ENCODE measurements at regions not wholly inside any gene's neighbourhood (a gene's known extent, or its start where the extent isn't known, plus 50 kb on each side); places are given as distances from the start of the nearest gene placed in this dataset.
A peak's percentile ranks its signal among the peaks of the same experiment; 100 is the strongest.

- H3K36me3 ChIP-seq (ENCODE audit: insufficient read depth, low read length), result no peaks in the 10 kb centered on the region
- DNase-seq (no peak), ATAC-seq (ENCODE audit: insufficient read depth, low read depth) (no peak)
- no peak overlapping the region for H3K4me3 ChIP-seq (ENCODE audit: low read depth in 1 of 2, low read length in 2 of 2)
- H2AFZ ChIP-seq (ENCODE audit: low read depth, low read length), result no peak overlapping the region
- H3K9ac ChIP-seq (ENCODE audit: low read depth, low read length), result no peak overlapping the region
- H4K20me1 ChIP-seq (ENCODE audit: insufficient read depth, low read length), result no peaks in the 10 kb centered on the region
- no peaks in the 10 kb centered on the region for H3K27me3 ChIP-seq (ENCODE audit: insufficient read depth, low read length, poor library complexity)
- no peak for TF ChIP-seq EZH2 (IDR thresholded peaks at IDR 0.05; ENCODE audit: borderline replicate concordance, low read depth, low read length, severe bottlenecking)
- TF ChIP-seq, protein P1, sequence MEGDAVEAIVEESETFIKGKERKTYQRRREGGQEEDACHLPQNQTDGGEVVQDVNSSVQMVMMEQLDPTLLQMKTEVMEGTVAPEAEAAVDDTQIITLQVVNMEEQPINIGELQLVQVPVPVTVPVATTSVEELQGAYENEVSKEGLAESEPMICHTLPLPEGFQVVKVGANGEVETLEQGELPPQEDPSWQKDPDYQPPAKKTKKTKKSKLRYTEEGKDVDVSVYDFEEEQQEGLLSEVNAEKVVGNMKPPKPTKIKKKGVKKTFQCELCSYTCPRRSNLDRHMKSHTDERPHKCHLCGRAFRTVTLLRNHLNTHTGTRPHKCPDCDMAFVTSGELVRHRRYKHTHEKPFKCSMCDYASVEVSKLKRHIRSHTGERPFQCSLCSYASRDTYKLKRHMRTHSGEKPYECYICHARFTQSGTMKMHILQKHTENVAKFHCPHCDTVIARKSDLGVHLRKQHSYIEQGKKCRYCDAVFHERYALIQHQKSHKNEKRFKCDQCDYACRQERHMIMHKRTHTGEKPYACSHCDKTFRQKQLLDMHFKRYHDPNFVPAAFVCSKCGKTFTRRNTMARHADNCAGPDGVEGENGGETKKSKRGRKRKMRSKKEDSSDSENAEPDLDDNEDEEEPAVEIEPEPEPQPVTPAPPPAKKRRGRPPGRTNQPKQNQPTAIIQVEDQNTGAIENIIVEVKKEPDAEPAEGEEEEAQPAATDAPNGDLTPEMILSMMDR (IDR thresholded peaks at IDR 0.05; ENCODE audit: borderline replicate concordance, extremely low read depth, low read length, poor library complexity, severe bottlenecking), result no peak
- no peaks in the 10 kb centered on the region for H3K4me1 ChIP-seq (ENCODE audit: insufficient read depth, low read length)
- no peaks in the 10 kb centered on the region for H3K9me3 ChIP-seq (ENCODE audit: insufficient read depth, low read length, severe bottlenecking)
- H3K27ac ChIP-seq (ENCODE audit: low read length), result no peak overlapping the region
- H3K79me2 ChIP-seq (ENCODE audit: insufficient read depth, low read length), result no peaks in the 10 kb centered on the region
- no peak overlapping the region for H3K4me2 ChIP-seq (ENCODE audit: insufficient read depth, low read length)
Measured at GRCh38 chr4:141340458-141340857, 119.8 kb downstream of the ZNF330 start.

DNA sequence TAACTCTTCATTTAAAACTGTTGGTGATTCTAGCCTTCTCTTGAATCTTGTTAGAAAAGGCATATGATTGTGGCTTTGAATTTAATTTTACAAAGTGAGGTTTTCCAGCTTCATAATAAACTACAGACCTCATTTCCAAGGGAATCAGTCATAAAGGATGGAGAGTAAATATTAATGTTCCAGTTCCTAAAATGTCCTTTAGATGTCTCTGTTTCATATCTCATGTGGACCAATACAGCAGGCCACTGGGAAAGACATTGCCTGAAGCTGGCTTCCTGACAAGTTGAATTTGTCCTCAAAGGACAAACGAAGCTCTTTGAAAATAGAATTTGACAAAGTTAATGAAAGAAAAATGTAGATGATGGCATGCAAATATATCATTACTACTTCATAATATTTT, 125.4 kb downstream of the ZNF330 start:
- no peak overlapping the region for H3K9ac ChIP-seq (ENCODE audit: low read depth, low read length)
- H3K4me3 ChIP-seq (ENCODE audit: low read depth in 1 of 2, low read length in 2 of 2), result no peak overlapping the region
- TF ChIP-seq, protein P1 (IDR thresholded peaks at IDR 0.05; ENCODE audit: borderline replicate concordance, extremely low read depth, low read length, poor library complexity, severe bottlenecking), result peak; percentile 60
- TF ChIP-seq EZH2 (IDR thresholded peaks at IDR 0.05; ENCODE audit: borderline replicate concordance, low read depth, low read length, severe bottlenecking), result no peak
- H3K4me1 ChIP-seq (ENCODE audit: insufficient read depth, low read length), result no peaks in the 10 kb centered on the region
- no peak for DNase-seq
- H3K27ac ChIP-seq (ENCODE audit: low read length), result no peak overlapping the region
- peak; percentile 53; the same call in 1 of the 3 replicates for ATAC-seq (ENCODE audit: insufficient read depth, low read depth)
- no peak overlapping the region for H3K4me2 ChIP-seq (ENCODE audit: insufficient read depth, low read length)
- H4K20me1 ChIP-seq (ENCODE audit: insufficient read depth, low read length), result no peaks in the 10 kb centered on the region
- H3K9me3 ChIP-seq (ENCODE audit: insufficient read depth, low read length, severe bottlenecking), result no peaks in the 10 kb centered on the region
- H3K79me2 ChIP-seq (ENCODE audit: insufficient read depth, low read length), result no peaks in the 10 kb centered on the region
- no peaks in the 10 kb centered on the region for H3K27me3 ChIP-seq (ENCODE audit: insufficient read depth, low read length, poor library complexity)
- no peak overlapping the region for H2AFZ ChIP-seq (ENCODE audit: low read depth, low read length)
- H3K36me3 ChIP-seq (ENCODE audit: insufficient read depth, low read length), result no peaks in the 10 kb centered on the region

GRCh38 chr4:141347684-141348083, 127.0 kb downstream of the ZNF330 start:
- ATAC-seq (ENCODE audit: insufficient read depth, low read depth) (no peak), DNase-seq (no peak)

More at GRCh38 chr4:141347684-141348083, 127.0 kb downstream of the ZNF330 start:
- Histone ChIP-seq H3K27ac (ENCODE audit: low read length) (no peak overlapping the region), H2AFZ (ENCODE audit: low read depth, low read length) (no peak overlapping the region), H3K9ac (ENCODE audit: low read depth, low read length) (no peak overlapping the region), H4K20me1 (ENCODE audit: insufficient read depth, low read length) (no peaks in the 10 kb centered on the region), H3K36me3 (ENCODE audit: insufficient read depth, low read length) (no peaks in the 10 kb centered on the region), H3K27me3 (ENCODE audit: insufficient read depth, low read length, poor library complexity) (no peaks in the 10 kb centered on the region), H3K4me1 (ENCODE audit: insufficient read depth, low read length) (peaks cover 4% of the 10 kb centered on the region; the same call in 1 of the 2 replicates), H3K79me2 (ENCODE audit: insufficient read depth, low read length) (no peaks in the 10 kb centered on the region), H3K4me2 (ENCODE audit: insufficient read depth, low read length) (no peak overlapping the region), H3K4me3 (ENCODE audit: low read depth in 1 of 2, low read length in 2 of 2) (no peak overlapping the region), H3K9me3 (ENCODE audit: insufficient read depth, low read length, severe bottlenecking) (no peaks in the 10 kb centered on the region)
- no peak for TF ChIP-seq EZH2 (IDR thresholded peaks at IDR 0.05; ENCODE audit: borderline replicate concordance, low read depth, low read length, severe bottlenecking)
- TF ChIP-seq, protein P1 (IDR thresholded peaks at IDR 0.05; ENCODE audit: borderline replicate concordance, extremely low read depth, low read length, poor library complexity, severe bottlenecking), result no peak

Measured in DND-41 (cell line).